Adrenal gland (tissue), 5 donors: ENCODE measurements at regions not wholly inside any gene's neighbourhood (a gene's known extent, or its start where the extent isn't known, plus 50 kb on each side); places are given as distances from the start of the nearest gene placed in this dataset.

Experiments
- POLR2A ChIP-seq, 2 donors: fragments of 450-650 bp; IDR thresholded peaks; one replicate each; pipeline ENCODE4 v1.6.1; 2017; ENCODE audit warnings: antibody characterized with exemption in 2 of 2, mild to moderate bottlenecking in 2 of 2, moderate library complexity in 1 of 2
- TF ChIP-seq, protein P1 (sequence below), 6 experiments: fragments of 450-650 bp in 4 of 6; fragments of 200-600 bp in 2 of 6; sonication (generic) in 1 of 6; IDR thresholded peaks; 1 replicate in 5 of 6; 2 replicates in 1 of 6; pipeline versions ENCODE4 v1.5.1 to v1.8.0; 2016 to 2021; ENCODE audit warnings: antibody characterized with exemption in 6 of 6, mild to moderate bottlenecking in 2 of 6, moderate library complexity in 1 of 6
- donor health status: DM: no; HTN: no; CAD: no.

DNA sequence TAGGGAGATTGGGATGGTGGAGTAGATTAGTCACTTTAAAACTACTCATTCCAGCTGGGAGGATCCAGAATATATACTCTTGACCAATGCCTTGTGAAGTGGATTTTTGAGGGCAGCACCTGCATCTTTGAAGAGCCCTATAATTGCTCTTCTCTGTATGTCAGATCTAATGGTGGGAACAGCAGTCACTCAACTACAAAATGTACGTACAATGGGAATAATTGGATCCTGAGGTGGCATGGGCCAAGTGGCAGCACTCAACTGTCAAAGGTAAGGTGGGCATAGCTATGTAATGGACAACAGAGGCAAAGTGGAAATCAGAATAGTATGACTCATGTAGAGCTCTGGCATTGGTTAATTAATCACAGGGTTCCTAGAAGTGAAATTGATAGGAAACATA lies 51.6 kb upstream of the KIAA0040 start:
- TF ChIP-seq, protein P1, sequence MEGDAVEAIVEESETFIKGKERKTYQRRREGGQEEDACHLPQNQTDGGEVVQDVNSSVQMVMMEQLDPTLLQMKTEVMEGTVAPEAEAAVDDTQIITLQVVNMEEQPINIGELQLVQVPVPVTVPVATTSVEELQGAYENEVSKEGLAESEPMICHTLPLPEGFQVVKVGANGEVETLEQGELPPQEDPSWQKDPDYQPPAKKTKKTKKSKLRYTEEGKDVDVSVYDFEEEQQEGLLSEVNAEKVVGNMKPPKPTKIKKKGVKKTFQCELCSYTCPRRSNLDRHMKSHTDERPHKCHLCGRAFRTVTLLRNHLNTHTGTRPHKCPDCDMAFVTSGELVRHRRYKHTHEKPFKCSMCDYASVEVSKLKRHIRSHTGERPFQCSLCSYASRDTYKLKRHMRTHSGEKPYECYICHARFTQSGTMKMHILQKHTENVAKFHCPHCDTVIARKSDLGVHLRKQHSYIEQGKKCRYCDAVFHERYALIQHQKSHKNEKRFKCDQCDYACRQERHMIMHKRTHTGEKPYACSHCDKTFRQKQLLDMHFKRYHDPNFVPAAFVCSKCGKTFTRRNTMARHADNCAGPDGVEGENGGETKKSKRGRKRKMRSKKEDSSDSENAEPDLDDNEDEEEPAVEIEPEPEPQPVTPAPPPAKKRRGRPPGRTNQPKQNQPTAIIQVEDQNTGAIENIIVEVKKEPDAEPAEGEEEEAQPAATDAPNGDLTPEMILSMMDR (IDR thresholded peaks at IDR 0.05) = no peak
- TF ChIP-seq POLR2A (IDR thresholded peaks at IDR 0.05) = no peak
